ENCODE measurements at regions not wholly inside any gene's neighbourhood (a gene's known extent, or its start where the extent isn't known, plus 50 kb on each side); places are given as distances from the start of the nearest gene placed in this dataset.
"Not testable (repeated sequence)": the region's sequence is repeated elsewhere in the genome, so short reads cannot be mapped to it uniquely, and the experiment has no call there.

- Histone ChIP-seq H3K36me3 (ENCODE audit: control insufficient read depth, low read depth, low read length) (no peaks in the 10 kb centered on the region), H3K27me3 (ENCODE audit: control insufficient read depth, insufficient read depth, low read length) (no peaks in the 10 kb centered on the region), H3K4me1 (ENCODE audit: control insufficient read depth, low read depth, low read length) (no peaks in the 10 kb centered on the region), H3K9me3 (ENCODE audit: control insufficient read depth, low read depth, low read length) (no peaks in the 10 kb centered on the region), H3K4me3 (ENCODE audit: low read length) (no peak overlapping the region), H3K9ac (ENCODE audit: low read length) (no peak overlapping the region), H3K27ac (ENCODE audit: low read length) (no peak overlapping the region)
Measured at GRCh38 chr3:20844851-20845250, 658.8 kb upstream of the SGO1 start.

- Histone ChIP-seq H3K4me3 (ENCODE audit: low read length) (no peak overlapping the region), H3K9ac (ENCODE audit: low read length) (no peak overlapping the region), H3K36me3 (ENCODE audit: control insufficient read depth, low read depth, low read length) (no peaks in the 10 kb centered on the region), H3K9me3 (ENCODE audit: control insufficient read depth, low read depth, low read length) (no peaks in the 10 kb centered on the region), H3K27ac (ENCODE audit: low read length) (no peak overlapping the region), H3K27me3 (ENCODE audit: control insufficient read depth, insufficient read depth, low read length) (no peaks in the 10 kb centered on the region), H3K4me1 (ENCODE audit: control insufficient read depth, low read depth, low read length) (no peaks in the 10 kb centered on the region)
Measured at GRCh38 chr3:20842594-20843436, 656.8 kb upstream of the SGO1 start.

- H3K27ac ChIP-seq (ENCODE audit: low read length): no peak overlapping the region
- no peaks in the 10 kb centered on the region for H3K9me3 ChIP-seq (ENCODE audit: control insufficient read depth, low read depth, low read length)
- no peak overlapping the region for H3K4me3 ChIP-seq (ENCODE audit: low read length)
- H3K36me3 ChIP-seq (ENCODE audit: control insufficient read depth, low read depth, low read length): no peaks in the 10 kb centered on the region
- H3K4me1 ChIP-seq (ENCODE audit: control insufficient read depth, low read depth, low read length): no peaks in the 10 kb centered on the region
- no peak overlapping the region for H3K9ac ChIP-seq (ENCODE audit: low read length)
- no peaks in the 10 kb centered on the region for H3K27me3 ChIP-seq (ENCODE audit: control insufficient read depth, insufficient read depth, low read length)
Measured at GRCh38 chr3:20842002-20842401, 656.0 kb upstream of the SGO1 start.

- Histone ChIP-seq H3K4me1 (ENCODE audit: control insufficient read depth, low read depth, low read length) (no peaks in the 10 kb centered on the region), H3K27ac (ENCODE audit: low read length) (no peak overlapping the region), H3K9ac (ENCODE audit: low read length) (no peak overlapping the region), H3K36me3 (ENCODE audit: control insufficient read depth, low read depth, low read length) (no peaks in the 10 kb centered on the region), H3K4me3 (ENCODE audit: low read length) (no peak overlapping the region), H3K9me3 (ENCODE audit: control insufficient read depth, low read depth, low read length) (no peaks in the 10 kb centered on the region), H3K27me3 (ENCODE audit: control insufficient read depth, insufficient read depth, low read length) (no peaks in the 10 kb centered on the region)
Measured at GRCh38 chr3:20837676-20838302, 651.8 kb upstream of the SGO1 start.

GRCh38 chr3:20836801-20837200, 650.8 kb upstream of the SGO1 start:
- Histone ChIP-seq H3K27me3 (ENCODE audit: control insufficient read depth, insufficient read depth, low read length) (no peaks in the 10 kb centered on the region), H3K9me3 (ENCODE audit: control insufficient read depth, low read depth, low read length) (no peaks in the 10 kb centered on the region), H3K36me3 (ENCODE audit: control insufficient read depth, low read depth, low read length) (no peaks in the 10 kb centered on the region), H3K9ac (ENCODE audit: low read length) (no peak overlapping the region), H3K4me3 (ENCODE audit: low read length) (no peak overlapping the region), H3K27ac (ENCODE audit: low read length) (no peak overlapping the region), H3K4me1 (ENCODE audit: control insufficient read depth, low read depth, low read length) (no peaks in the 10 kb centered on the region)

GRCh38 chr3:20832963-20833362, 647.0 kb upstream of the SGO1 start:
- Histone ChIP-seq H3K36me3 (ENCODE audit: control insufficient read depth, low read depth, low read length) (no peaks in the 10 kb centered on the region), H3K9ac (ENCODE audit: low read length) (no peak overlapping the region), H3K27ac (ENCODE audit: low read length) (no peak overlapping the region), H3K9me3 (ENCODE audit: control insufficient read depth, low read depth, low read length) (no peaks in the 10 kb centered on the region), H3K4me3 (ENCODE audit: low read length) (no peak overlapping the region), H3K4me1 (ENCODE audit: control insufficient read depth, low read depth, low read length) (no peaks in the 10 kb centered on the region), H3K27me3 (ENCODE audit: control insufficient read depth, insufficient read depth, low read length) (no peaks in the 10 kb centered on the region)

GRCh38 chr3:20822251-20822650, 636.2 kb upstream of the SGO1 start:
- Histone ChIP-seq H3K36me3 (ENCODE audit: control insufficient read depth, low read depth, low read length) (no peaks in the 10 kb centered on the region), H3K27ac (ENCODE audit: low read length) (no peak overlapping the region), H3K4me3 (ENCODE audit: low read length) (no peak overlapping the region), H3K9ac (ENCODE audit: low read length) (no peak overlapping the region), H3K4me1 (ENCODE audit: control insufficient read depth, low read depth, low read length) (no peaks in the 10 kb centered on the region), H3K9me3 (ENCODE audit: control insufficient read depth, low read depth, low read length) (no peaks in the 10 kb centered on the region), H3K27me3 (ENCODE audit: control insufficient read depth, insufficient read depth, low read length) (no peaks in the 10 kb centered on the region)

GRCh38 chr3:20820872-20821271, 634.9 kb upstream of the SGO1 start:
- H3K4me1 ChIP-seq (ENCODE audit: control insufficient read depth, low read depth, low read length); H3K27me3 ChIP-seq (ENCODE audit: control insufficient read depth, insufficient read depth, low read length); H3K4me3 ChIP-seq (ENCODE audit: low read length); H3K9ac ChIP-seq (ENCODE audit: low read length); H3K36me3 ChIP-seq (ENCODE audit: control insufficient read depth, low read depth, low read length); H3K27ac ChIP-seq (ENCODE audit: low read length); H3K9me3 ChIP-seq (ENCODE audit: control insufficient read depth, low read depth, low read length): not testable (repeated sequence)

- Histone ChIP-seq H3K36me3 (ENCODE audit: control insufficient read depth, low read depth, low read length) (no peaks in the 10 kb centered on the region), H3K9me3 (ENCODE audit: control insufficient read depth, low read depth, low read length) (no peaks in the 10 kb centered on the region), H3K27ac (ENCODE audit: low read length) (no peak overlapping the region), H3K27me3 (ENCODE audit: control insufficient read depth, insufficient read depth, low read length) (no peaks in the 10 kb centered on the region), H3K9ac (ENCODE audit: low read length) (no peak overlapping the region), H3K4me1 (ENCODE audit: control insufficient read depth, low read depth, low read length) (no peaks in the 10 kb centered on the region), H3K4me3 (ENCODE audit: low read length) (no peak overlapping the region)
Measured at GRCh38 chr3:20811631-20812030, 625.6 kb upstream of the SGO1 start.

GRCh38 chr3:20811006-20811405, 625.0 kb upstream of the SGO1 start:
- H3K27ac ChIP-seq (ENCODE audit: low read length): no peak overlapping the region
- no peaks in the 10 kb centered on the region for H3K27me3 ChIP-seq (ENCODE audit: control insufficient read depth, insufficient read depth, low read length)
- H3K9ac ChIP-seq (ENCODE audit: low read length): no peak overlapping the region
- no peak overlapping the region for H3K4me3 ChIP-seq (ENCODE audit: low read length)
- H3K36me3 ChIP-seq (ENCODE audit: control insufficient read depth, low read depth, low read length): no peaks in the 10 kb centered on the region
- H3K9me3 ChIP-seq (ENCODE audit: control insufficient read depth, low read depth, low read length): no peaks in the 10 kb centered on the region
- peaks cover 3% of the 10 kb centered on the region for H3K4me1 ChIP-seq (ENCODE audit: control insufficient read depth, low read depth, low read length)

GRCh38 chr3:20810555-20810954, 624.5 kb upstream of the SGO1 start:
- no peak overlapping the region for H3K27ac ChIP-seq (ENCODE audit: low read length)
- no peak overlapping the region for H3K9ac ChIP-seq (ENCODE audit: low read length)
- no peaks in the 10 kb centered on the region for H3K36me3 ChIP-seq (ENCODE audit: control insufficient read depth, low read depth, low read length)
- no peak overlapping the region for H3K4me3 ChIP-seq (ENCODE audit: low read length)
- no peaks in the 10 kb centered on the region for H3K27me3 ChIP-seq (ENCODE audit: control insufficient read depth, insufficient read depth, low read length)
- peaks cover 3% of the 10 kb centered on the region for H3K4me1 ChIP-seq (ENCODE audit: control insufficient read depth, low read depth, low read length)
- no peaks in the 10 kb centered on the region for H3K9me3 ChIP-seq (ENCODE audit: control insufficient read depth, low read depth, low read length)

GRCh38 chr3:20809356-20809755, 623.4 kb upstream of the SGO1 start:
- H3K27ac ChIP-seq (ENCODE audit: low read length): no peak overlapping the region
- H3K9me3 ChIP-seq (ENCODE audit: control insufficient read depth, low read depth, low read length): no peaks in the 10 kb centered on the region
- H3K4me3 ChIP-seq (ENCODE audit: low read length): no peak overlapping the region
- no peaks in the 10 kb centered on the region for H3K27me3 ChIP-seq (ENCODE audit: control insufficient read depth, insufficient read depth, low read length)
- no peak overlapping the region for H3K9ac ChIP-seq (ENCODE audit: low read length)
- H3K4me1 ChIP-seq (ENCODE audit: control insufficient read depth, low read depth, low read length): peaks cover 3% of the 10 kb centered on the region
- no peaks in the 10 kb centered on the region for H3K36me3 ChIP-seq (ENCODE audit: control insufficient read depth, low read depth, low read length)

All from iPS-18a (cell line).